CD4-positive, alpha-beta T cell treated with Interleukin-15 for 1 hour (primary cell): ENCODE measurements at regions not wholly inside any gene's neighbourhood (a gene's known extent, or its start where the extent isn't known, plus 50 kb on each side); places are given as distances from the start of the nearest gene placed in this dataset.

Source experiments
- DNase-seq: peaks from one replicate; pipeline ENCODE4 v3.0.0-alpha.2; 2020

GRCh38 chr10:25114036-25114411, 60.8 kb upstream of the GPR158 start:
- no peak for DNase-seq

- no peak for DNase-seq
Measured at GRCh38 chr10:25117757-25118156, 57.0 kb upstream of the GPR158 start.

- no peak for DNase-seq
Measured at GRCh38 chr10:25120188-25120587, 54.6 kb upstream of the GPR158 start.
